NCI-H146 (cell line): ENCODE measurements at regions not wholly inside any gene's neighbourhood (a gene's known extent, or its start where the extent isn't known, plus 50 kb on each side); places are given as distances from the start of the nearest gene placed in this dataset.
A peak's percentile ranks its signal among the peaks of the same experiment; 100 is the strongest.
"Not testable (repeated sequence)": the region's sequence is repeated elsewhere in the genome, so short reads cannot be mapped to it uniquely, and the experiment has no call there.

ENCODE experiments used
- DNase-seq: peaks from one replicate; lab custom pipeline; 2025; lab: John Stamatoyannopoulos, UW

DNA sequence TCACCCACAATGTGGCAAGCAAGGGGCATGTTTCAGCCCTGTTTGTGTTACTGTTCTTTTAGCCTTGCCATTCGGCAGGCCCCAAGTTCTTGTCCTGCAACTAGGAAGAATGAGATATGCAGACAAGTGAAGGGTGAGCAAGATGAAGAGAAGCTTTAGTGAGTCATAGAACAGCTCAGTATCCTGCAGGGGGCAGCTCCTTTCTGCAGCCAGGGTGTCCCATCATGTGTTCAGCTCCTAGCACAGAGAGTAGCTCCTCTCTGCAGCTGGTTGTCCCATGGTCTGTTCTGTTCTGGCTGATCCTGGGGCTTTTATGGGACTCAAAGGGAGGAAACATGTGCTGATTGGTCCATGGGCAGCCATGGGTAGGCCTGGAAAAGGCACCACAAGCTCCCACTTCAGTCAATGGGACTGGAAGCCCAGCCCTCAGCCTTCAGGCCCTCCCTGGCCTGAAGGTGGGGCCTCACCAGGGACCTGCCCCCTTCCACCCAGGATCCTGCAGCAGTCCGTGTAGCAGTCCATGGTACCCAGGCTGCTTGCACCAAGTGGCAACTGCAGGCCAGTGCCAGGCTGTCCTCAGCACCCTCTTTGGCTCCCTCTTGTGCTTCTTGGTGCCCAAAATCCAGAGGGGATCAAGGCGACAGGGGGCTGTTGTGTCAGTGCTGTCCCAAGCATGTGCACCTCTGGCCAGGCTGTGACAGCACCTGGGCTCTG lies 326.4 kb downstream of the NR4A2 start:
- no peak for DNase-seq

DNA sequence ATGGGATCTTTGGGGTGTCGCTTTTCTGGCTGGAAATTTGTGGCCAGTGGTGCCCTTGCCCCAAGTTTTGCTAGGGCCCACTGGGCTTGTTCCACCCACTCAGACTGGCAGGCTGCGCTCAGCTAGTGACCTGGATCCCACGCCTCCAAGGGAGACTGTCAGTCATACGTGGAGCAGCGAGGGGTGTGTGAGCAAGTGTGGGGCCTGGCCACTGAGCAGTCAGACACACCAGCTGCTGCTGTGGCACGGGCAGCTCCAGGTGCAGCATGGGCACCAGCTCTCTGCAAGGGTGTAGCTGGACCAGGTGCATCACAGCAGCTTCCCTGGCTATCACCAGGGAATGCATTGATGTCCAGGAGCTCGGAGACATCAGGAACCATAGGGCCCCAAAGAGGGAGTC lies 327.0 kb downstream of the NR4A2 start:
- peak; percentile 2 for DNase-seq

DNA sequence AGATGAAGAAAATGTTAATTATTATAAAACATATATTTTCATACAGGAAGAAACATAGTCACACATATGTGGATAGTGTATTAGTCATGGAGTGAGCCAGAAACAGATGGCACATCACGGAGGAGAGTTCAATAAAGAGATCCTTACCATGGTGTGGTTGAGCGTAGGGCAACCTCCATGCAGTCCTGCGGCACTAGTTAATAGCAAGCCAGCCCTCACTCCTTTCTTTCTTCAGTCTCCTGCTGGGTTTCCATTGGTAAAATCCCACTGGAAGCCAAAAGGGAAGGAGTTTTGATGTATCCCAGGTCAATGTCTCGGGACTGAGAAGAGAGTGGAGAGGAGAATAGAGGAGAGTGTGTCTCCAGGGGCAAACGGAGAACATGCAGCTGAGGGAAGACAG lies 328.1 kb downstream of the NR4A2 start:
- no peak for DNase-seq

DNA sequence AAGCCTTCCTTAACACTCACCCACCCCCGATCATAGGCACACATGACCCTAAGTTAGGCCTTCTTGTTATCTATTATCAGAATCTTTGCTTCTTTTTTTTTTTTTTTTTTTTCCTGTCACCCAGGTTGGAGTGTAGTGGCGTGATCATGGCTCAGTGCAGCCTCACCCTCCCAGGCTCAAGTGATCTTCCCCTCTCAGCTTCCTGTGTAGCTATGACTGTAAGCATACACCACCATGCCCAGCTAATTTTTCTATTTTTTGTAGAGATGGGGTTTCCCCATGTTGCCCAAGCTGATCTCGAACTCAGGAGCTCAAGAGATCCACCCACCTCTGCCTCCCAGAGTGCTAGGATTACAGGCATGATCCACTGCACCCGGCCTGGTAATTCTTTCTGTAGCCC lies 328.7 kb downstream of the NR4A2 start:
- DNase-seq, result no peak

DNA sequence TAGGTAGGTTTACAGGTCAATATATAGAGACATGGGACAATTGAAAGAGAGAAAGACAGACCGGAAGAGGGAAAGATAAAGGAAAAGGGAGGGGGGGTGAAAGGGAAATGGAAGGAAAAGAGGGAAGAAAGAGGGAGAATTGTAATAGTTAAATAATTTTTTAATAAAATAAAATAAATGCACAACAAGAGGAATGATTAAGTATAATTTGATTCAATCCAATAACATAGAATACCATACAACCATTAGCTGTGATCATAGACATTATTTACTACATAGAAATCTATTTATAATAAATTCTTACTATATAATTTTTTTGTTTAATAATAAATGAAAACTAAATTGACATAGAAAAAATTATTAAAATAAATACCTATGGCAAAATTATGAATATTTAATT lies 330.7 kb downstream of the NR4A2 start:
- DNase-seq, result no peak

DNA sequence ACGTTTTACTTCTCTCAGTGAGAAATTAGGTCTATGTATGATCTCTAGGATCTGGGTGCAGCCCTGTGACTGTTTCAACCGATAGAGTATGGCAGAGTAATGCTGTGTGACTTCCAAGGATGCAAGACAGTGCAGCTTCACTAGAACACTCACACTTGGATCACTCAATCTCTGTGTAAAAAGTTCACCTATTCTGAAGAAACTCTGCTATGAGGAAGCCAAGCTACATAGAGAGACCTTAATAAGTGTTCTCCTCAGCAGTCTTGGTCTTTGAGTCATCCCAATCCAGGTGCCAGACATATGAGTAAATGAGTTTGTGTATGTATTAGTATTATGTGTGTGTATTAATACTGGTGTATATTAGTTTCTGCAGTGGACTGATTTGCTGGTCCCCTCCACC lies 335.0 kb downstream of the NR4A2 start:
- no peak for DNase-seq

DNA sequence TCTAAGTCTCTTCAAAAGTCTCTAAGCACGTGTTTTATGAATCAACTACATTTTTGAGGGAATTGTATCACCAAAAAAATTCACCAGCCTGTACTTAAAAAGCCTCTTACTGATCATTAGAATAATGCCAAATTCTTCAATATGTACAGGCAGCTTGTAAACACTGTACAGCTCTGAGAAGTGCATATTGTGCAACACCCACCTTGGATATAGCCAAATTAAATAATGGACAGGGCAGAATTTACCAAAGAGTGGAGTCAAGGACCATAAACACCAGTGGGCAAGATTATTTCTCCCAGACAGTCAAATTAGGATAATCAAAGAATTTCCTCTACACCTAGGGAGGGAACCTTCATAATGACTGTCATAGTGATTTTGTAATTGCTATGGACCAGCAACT lies 338.2 kb downstream of the NR4A2 start:
- no peak for DNase-seq

DNA sequence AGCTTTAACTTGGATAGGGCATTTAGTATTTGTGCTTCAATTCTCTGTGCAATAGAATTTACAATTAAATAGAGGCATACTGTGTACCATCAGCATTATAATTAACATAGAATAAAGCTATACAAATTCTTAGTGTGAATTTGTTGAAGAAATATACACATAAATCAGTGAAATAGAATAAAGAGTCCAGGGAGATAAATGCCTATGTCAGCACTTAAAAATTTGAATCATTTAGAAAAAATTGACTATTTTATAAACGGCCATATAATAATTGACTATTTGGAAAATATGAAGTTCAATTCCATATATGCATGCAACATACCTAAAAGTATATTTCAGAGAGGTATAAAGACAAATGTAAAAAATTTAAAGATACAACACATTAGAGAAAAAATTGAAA lies 348.7 kb downstream of the NR4A2 start:
- no peak for DNase-seq

DNA sequence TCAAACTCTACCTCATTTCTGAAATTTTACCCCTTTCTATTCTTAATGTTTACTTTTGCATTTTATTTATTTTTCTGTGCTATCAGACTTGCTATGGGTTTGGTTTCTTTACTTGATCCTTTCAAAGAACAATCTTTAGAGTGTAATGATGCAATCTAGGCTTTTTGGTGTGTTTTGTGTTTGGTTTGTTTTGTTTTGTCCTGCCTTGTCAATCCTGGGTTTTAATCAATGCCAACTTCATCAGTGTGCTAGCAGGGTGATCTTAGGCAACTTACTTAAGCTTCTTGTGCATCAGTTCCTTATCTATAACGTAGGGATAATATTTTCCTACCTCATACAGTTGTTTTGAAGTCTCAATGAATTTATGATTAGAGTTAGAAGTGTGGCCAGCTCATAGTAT lies 350.4 kb downstream of the NR4A2 start:
- no peak for DNase-seq

DNA sequence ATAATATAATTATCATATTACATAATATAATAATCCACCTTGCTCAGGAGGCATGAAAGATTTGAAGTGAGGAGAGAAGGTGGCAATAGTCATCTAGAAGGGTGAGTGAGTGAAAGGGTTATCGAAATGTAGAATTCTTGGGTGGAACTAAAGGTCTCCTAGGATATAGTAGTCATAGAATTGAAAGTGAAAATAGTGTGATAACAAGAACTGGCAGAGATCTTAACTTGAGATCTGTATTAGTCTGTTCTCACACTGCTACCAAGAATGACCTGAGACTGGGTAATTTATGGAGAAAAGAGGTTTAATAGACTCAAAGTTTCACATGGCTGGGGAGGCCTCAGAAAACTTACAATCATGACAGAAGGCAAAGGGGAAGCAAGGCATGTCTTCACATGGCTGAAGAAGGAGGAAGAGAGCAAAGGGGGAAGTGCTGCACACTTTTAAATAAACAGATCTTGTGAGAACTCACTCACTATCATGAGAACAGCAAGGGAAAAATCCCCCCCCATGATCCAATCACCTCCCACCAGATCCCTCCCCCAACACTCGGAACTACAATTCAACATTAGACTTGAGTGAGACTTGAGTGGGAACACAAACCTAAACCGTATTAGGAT lies 351.5 kb downstream of the NR4A2 start:
- DNase-seq, result no peak

DNA sequence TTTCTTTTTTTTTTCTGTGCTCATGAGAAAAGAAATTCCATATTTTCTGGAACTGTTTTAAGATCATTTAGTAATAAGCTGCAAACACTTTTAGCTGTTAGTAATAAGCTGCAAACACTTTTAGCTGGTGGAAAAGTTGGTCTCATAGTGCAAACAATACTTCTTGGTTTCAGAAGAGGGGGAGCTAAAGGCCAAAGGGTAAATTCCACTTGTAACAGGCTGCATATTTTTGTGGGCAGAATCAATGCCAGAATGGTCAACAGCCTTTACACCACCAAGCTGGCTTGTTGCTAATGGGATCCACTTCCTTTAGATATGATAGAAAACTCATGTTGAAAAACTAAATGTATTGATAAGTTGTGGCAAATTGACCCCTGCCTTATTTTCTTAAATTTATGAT lies 356.8 kb downstream of the NR4A2 start:
- DNase-seq, result no peak

DNA sequence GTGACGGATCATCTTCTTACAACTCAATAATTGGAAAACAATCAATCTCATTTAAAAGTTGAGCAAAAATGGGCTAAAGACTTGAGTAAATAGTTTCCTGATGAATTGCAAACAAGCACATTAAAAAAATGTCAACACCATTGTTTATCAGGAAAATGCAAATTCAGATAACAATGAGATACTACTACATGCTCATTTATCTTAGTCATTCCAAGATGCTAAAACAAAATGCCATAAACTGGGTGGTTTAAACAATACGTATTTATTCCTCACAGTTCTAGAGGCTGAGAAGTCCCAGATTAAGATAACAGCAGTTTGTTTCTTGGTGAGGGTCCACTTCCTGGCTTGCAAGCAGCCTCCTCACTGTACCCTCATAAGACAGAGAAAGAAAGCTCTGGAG lies 359.6 kb downstream of the NR4A2 start:
- DNase-seq, result no peak

DNA sequence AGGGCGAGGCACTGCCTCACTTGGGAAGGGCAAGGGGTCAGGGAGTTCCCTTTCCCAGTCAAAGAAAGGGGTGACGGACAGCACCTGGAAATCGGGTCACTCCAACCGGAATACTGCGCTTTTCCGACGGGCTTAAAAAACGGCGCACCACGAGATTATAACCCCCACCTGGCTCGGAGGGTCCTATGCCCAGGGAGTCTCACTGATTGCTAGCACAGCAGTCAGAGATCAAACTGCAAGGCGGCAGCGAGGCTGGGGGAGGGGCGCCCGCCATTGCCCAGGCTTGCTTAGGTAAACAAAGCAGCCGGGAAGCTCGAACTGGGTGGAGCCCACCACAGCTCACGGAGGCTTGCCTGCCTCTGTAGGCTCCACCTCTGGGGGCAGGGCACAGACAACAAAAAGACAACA lies 366.5 kb downstream of the NR4A2 start:
- not testable (repeated sequence) for DNase-seq

DNA sequence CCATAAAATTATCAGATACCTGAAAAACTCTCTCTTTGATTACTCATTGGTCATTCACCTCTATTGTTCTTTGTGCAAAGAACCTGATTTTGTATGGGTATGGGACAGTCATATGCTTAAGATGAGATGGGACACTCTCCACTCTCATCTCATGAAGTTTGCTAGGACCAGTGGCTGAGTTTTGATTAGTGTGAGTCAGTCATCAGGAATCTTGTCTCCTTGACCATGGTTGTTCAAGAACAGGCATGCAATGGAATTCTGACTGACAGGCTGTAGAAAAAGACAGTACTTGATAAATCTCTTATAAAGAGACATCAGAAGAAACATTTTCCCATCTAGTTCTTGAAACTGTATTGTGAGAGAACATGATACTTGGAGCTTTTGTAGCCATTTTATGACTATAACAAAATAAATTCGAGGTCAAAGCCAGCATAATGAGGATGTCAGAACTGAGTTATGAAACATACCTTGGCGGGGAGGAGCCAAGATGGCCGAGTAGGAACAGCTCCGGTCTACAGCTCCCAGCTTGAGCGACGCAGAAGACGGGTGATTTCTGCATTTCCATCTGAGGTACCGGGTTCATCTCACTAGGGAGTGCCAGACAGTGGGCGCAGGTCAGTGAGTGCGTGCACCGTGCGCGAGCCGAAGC lies 367.0 kb downstream of the NR4A2 start:
- no peak for DNase-seq

DNA sequence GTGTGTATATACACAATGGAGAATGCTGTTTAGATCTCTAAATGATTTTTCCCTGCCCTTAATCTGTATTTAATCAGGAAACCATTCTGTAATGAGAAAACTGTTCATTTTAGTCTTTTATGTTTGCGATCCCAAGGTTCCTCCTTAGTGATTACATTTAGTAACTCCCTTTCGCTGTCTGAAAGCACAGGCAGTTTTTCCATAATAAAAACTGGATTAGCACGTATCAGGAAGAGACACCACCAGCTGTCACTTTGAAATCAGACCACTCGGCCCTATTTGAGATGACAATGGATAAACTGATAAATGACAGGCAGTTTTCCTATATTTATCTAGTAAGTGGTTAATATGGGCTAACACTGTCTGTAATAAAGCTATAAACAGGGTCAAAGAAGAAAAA lies 370.9 kb downstream of the NR4A2 start:
- DNase-seq, result no peak

DNA sequence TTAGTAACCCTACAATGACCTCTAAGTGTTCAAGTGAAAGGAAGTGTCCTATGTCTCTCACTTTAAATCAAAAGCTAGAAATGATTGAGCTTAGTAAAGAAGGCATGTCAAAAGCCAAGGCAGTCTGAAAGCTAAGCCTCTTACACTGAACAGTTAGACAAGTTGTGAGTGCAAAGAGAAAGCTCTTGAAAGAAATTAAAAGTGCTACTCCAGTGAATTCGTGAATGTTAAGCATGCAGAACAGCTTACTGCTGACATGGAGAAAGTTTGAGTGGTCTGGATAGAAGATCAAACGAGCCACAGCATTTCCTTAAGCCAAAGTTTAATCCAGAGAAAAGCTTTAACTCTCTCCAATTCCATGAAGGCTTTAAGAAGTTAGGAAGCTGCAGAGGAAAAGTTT lies 373.7 kb downstream of the NR4A2 start:
- DNase-seq, result no peak

DNA sequence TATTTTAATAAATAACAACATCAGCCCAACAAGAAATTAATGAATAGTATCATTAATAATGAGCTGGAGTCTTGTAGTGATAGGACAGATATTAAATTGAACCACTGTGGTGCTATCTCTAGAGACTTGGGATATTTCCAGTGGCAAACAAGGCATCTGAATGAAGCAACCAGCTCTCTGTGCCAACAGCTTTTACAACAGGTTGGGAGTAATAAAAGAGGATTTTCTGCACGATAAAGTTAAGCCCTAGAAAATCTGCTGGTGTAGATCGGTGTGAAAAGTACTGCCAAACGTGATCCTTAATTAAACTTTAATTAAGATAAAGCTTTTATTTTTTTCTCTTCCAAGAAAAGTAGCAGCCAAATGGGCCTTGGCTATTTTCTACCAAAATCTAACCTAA lies 385.5 kb downstream of the NR4A2 start:
- no peak for DNase-seq

DNA sequence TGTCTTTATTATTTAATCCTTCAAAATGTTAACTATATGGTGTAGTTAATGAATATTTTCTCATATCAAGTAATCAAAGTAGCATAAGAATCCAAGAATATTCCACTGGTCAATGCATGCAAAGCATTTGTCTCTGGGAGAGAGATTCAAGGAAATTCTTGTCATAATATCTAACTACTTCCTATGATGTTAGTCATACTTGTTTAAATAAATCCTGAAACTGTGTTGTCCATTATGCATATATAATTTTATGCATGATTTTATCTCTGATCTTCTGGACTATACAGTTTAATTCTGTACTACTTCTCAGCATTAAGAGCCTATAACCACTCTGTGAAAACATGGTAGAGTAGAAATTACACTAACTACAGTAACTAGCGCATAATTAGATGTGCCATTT lies 388.3 kb downstream of the NR4A2 start:
- DNase-seq, result no peak

DNA sequence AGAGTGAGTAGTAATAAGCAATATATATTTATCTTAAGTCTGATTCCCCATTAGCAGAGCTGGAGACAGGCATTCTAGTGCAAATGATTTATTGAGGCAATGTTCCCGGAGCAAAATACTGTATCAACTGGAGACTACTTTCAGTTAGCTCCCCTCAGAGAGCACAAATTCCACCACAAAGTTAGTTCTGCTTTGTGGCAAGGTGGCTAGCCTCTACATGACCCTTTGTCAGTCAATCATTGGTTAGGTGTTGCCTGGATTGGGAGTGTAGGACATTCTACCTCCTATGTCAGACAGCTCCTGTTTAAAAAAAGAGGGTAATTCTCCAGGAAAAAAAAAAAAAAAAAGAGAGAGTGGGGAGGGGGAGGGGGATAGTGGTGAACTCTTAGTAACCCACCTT lies 402.2 kb downstream of the NR4A2 start:
- DNase-seq, result no peak

DNA sequence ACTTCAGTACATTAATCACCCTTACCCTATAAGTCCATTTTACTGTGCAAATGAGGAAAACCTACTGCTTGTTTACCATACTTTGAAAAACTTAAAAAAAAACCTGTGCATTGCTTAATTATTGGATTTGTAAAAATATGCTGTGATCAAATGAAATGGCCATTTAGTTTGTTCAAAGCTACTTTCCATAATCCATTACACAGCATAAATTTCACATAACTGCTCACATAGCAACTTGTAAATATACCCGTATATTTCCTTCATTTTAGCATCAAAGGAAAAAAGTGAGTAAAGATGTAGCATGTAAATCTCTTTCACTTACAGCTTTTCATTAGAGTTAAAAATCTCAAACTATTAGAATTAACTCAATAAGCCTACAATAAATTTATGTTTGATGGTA lies 415.1 kb downstream of the NR4A2 start:
- DNase-seq, result no peak

DNA sequence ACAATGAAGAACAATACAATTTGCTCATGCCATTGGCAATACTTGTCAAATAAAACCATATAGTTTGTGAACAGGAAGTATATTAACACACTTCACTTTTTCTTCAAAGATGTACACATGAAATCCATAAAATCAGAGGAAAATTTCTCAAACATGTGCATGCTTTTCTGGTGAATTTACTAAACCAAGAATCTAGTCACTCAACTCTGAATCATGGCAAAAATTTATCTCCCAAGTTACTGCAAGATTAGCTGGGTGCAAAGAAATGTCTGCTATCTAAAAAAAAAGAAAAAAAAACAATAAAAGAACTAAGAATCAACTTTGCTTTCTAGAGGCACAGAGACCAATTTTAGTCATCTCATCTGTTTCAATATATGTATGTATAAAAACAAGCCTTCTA lies 419.2 kb downstream of the NR4A2 start:
- no peak for DNase-seq

DNA sequence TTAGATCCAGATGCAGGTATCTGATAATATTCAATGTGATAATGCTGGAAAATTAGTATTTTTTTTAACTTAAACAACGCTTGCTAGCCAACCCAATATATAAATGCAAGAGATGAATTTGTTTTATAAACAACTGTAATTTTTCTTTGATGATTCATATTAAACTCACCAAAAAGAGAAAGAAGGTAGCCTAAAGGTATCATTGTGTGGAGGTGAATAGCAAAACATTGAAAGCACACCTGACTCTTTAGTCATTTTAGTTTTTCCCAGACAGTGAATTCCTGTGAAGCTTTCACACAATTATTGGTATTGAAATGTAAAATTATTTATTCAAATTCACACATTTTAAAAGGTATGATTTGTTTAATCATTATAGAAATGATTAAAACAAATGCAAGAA lies 424.0 kb downstream of the NR4A2 start:
- no peak for DNase-seq

DNA sequence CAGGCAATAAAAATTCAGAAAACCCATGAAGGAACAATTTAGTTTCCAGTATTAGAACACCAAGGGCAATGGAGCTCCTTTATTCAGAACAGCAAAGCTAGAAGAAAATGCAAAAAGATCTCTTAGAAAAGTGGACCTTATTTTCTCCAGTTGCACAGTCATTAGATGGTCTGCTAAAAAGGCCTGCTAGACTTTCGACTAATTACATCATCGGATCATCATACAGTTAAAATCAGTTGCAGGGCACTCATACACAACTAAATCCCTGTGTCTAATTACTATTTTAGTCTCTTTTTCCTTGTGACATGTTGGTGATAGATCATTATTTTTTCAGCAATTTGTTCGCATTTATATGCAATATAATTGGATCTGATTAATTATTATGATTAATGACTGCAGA lies 425.3 kb downstream of the NR4A2 start:
- no peak for DNase-seq

DNA sequence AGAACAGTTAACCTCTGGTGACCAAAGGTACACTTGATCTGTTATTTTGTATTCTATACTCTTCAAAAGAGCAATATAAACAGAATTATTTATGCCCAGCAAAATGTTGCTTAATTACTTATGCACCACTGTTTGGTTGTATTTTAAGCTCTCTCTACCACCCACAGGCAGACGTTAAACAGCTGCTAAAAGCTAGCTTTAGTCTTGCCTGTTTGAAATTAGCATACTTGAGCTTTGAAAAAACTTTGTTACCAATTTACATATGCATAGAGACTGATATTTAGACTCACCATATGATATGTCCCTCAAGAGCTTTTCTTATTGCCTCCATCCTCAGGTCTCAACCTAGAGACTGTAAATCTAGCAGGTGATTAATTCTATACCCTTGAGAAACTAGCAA lies 426.9 kb downstream of the NR4A2 start:
- DNase-seq, result no peak
